ENCODE measurements at regions not wholly inside any gene's neighbourhood (a gene's known extent, or its start where the extent isn't known, plus 50 kb on each side); places are given as distances from the start of the nearest gene placed in this dataset.

DNA sequence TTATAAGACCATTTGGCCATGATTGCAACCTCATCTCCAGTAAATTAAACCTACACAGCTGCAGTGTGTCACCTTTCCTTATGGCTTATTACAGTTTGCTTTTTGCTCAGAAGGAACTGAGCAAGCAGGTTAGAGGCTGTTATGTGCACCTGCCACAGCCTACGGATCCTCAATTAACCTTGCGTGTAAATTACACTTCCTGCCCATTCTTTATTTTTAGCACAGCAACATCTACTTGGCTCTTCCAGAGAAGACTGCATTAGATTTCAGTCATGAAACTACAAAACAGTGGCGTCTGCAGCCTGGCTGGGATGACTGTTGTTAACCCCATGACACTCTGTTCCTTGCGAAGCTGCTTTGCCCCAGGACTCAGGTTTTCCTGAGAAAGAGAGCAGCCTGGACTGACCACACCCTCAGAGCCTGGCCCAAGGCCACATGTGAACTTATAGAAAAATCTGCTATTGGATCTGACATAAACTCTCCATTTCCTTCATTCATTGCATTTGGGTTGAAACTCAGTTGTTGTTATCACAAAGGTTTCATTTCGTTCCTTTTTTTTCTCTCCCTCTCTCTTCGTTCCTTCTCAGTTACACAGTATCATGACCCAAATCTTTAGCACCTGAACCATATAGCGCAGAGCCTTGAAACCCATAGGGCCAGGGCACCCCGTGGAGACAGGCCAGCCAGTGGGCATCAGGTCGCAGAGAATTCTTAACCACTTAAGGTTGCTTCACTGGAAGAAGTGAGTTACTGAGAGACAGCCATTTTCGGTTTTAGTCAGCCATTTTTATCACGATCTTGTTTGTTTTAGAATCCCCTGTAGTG is 138.6 kb downstream of the PALM2AKAP2 start (continued):
- no peak for TF ChIP-seq CHD1 (IDR thresholded peaks at IDR 0.05; ENCODE audit: low read depth, low read length)
- TF ChIP-seq SMC3 (IDR thresholded peaks at IDR 0.05; ENCODE audit: low read depth, low read length), result no peak
- TF ChIP-seq CEBPB (IDR thresholded peaks at IDR 0.05; ENCODE audit: low read depth, low read length), result no peak
- TF ChIP-seq, protein P1, sequence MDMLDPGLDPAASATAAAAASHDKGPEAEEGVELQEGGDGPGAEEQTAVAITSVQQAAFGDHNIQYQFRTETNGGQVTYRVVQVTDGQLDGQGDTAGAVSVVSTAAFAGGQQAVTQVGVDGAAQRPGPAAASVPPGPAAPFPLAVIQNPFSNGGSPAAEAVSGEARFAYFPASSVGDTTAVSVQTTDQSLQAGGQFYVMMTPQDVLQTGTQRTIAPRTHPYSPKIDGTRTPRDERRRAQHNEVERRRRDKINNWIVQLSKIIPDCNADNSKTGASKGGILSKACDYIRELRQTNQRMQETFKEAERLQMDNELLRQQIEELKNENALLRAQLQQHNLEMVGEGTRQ (IDR thresholded peaks at IDR 0.05; ENCODE audit: low read depth, low read length), result no peak
- TF ChIP-seq MXI1 (IDR thresholded peaks at IDR 0.05; ENCODE audit: borderline replicate concordance, low read depth, low read length), result no peak

All from IMR-90 (cell line).